H1 (cell line): ENCODE measurements at regions not wholly inside any gene's neighbourhood (a gene's known extent, or its start where the extent isn't known, plus 50 kb on each side); places are given as distances from the start of the nearest gene placed in this dataset.

Experiments
- CTCF ChIA-PET: fragments of 300-600 bp; sonication (Branson Sonifier 250); formaldehyde crosslinking; loops from one replicate; lab custom pipeline; 2021; ENCODE audit not compliant: partially characterized antibody; lab: Charles Lee
- POLR2A ChIA-PET: fragments of 300-600 bp; sonication (Branson Sonifier 250); formaldehyde crosslinking; loops from one replicate; lab custom pipeline; 2021; ENCODE audit warnings: inconsistent platforms; ENCODE audit not compliant: partially characterized antibody; lab: Charles Lee
- DNase-seq, 2 experiments: peaks; one replicate each; pipeline versions ENCODE4 v3.0.0 to v3.0.0-alpha.2; 2010 to 2022; ENCODE audit warnings: low spot score in 2 of 2, low read depth in 1 of 2, mixed read lengths in 1 of 2
- FAIRE-seq: peaks from 2 replicates; lab custom pipeline; 2011; peaks lifted over from hg19 to GRCh38; lab: Jason Lieb, UNC
- H2AFZ ChIP-seq: 2 replicates; pipeline ENCODE4 v1.8.1; 2012; ENCODE audit warnings: low read length, inconsistent platforms
- H2AK5ac ChIP-seq: 2 replicates; pipeline ENCODE4 v1.6.1; 2013; ENCODE audit warnings: low read depth, low read length
- H2BK120ac ChIP-seq: replicated peaks from 2 replicates; pipeline ENCODE3; 2013; ENCODE audit warnings: low read depth, low read length, inconsistent platforms
- H2BK12ac ChIP-seq: 2 replicates; pipeline ENCODE4 v1.6.1; 2013; ENCODE audit warnings: low read depth, low read length
- H2BK15ac ChIP-seq: 2 replicates; pipeline ENCODE4 v1.6.1; 2013; ENCODE audit warnings: low read length
- H2BK20ac ChIP-seq: 2 replicates; pipeline ENCODE4 v1.6.1; 2013; ENCODE audit warnings: low read length
- H2BK5ac ChIP-seq: 2 replicates; pipeline ENCODE4 v1.6.1; 2013; ENCODE audit warnings: low read depth, low read length
- H3K14ac ChIP-seq: 2 replicates; pipeline ENCODE4 v1.6.1; 2013; ENCODE audit warnings: inconsistent platforms; ENCODE audit not compliant: insufficient read length
- H3K18ac ChIP-seq: 2 replicates; pipeline ENCODE4 v1.6.1; 2013; ENCODE audit warnings: low read length; ENCODE audit errors: extremely low read depth
- H3K23ac ChIP-seq: 2 replicates; pipeline ENCODE4 v1.6.1; 2013; ENCODE audit warnings: inconsistent platforms; ENCODE audit not compliant: insufficient read length
- H3K23me2 ChIP-seq: 2 replicates; pipeline ENCODE4 v1.6.1; 2013; ENCODE audit warnings: low read depth, low read length
- H3K27ac ChIP-seq: 2 replicates; pipeline ENCODE4 v1.6.1; 2011; ENCODE audit warnings: low read depth, low read length, inconsistent platforms
- H3K27me3 ChIP-seq, 4 experiments: replicated peaks in 1 of 4; 1 replicate in 1 of 4; 2 replicates in 3 of 4; pipeline versions ENCODE4 v1.6.1 to v1.8.1; 2011 to 2013; ENCODE audit warnings: low read length in 3 of 4, mild to moderate bottlenecking in 3 of 4, inconsistent platforms in 2 of 4, mixed read lengths in 2 of 4, moderate library complexity in 1 of 4; ENCODE audit not compliant: control insufficient read depth in 3 of 4, insufficient read depth in 3 of 4; ENCODE audit errors: extremely low read depth in 1 of 4
- H3K36me3 ChIP-seq, 4 experiments: 2 replicates each; pipeline versions ENCODE4 v1.6.1 to v1.8.1; 2011 to 2013; ENCODE audit warnings: mild to moderate bottlenecking in 4 of 4, low read length in 3 of 4, moderate library complexity in 2 of 4, control low read depth in 1 of 4, inconsistent platforms in 1 of 4; ENCODE audit not compliant: insufficient read depth in 4 of 4, control insufficient read depth in 2 of 4
- H3K4ac ChIP-seq: replicated peaks from 2 replicates; pipeline ENCODE3; 2013; ENCODE audit warnings: low read length, low read depth, mixed read lengths, inconsistent platforms; ENCODE audit not compliant: insufficient read length
- H3K4me1 ChIP-seq, 4 experiments: replicated peaks in 1 of 4; 1 replicate in 1 of 4; 2 replicates in 3 of 4; pipeline versions ENCODE4 v1.6.1 to v1.8.1; 2011 to 2013; ENCODE audit warnings: low read length in 3 of 4, inconsistent platforms in 2 of 4, mixed read lengths in 1 of 4; ENCODE audit not compliant: insufficient read depth in 4 of 4, control insufficient read depth in 3 of 4
- H3K4me2 ChIP-seq, 2 experiments: 2 replicates each; pipeline versions ENCODE4 v1.6.1 to v1.8.1; 2011 to 2013; ENCODE audit warnings: low read depth in 2 of 2, low read length in 2 of 2, control low read depth in 1 of 2, inconsistent platforms in 1 of 2, mild to moderate bottlenecking in 1 of 2; ENCODE audit not compliant: insufficient read depth in 1 of 2
- H3K4me3 ChIP-seq, 4 experiments: fragments of 200-600, 300-600 bp in 1 of 4; sonication (generic), shearing (Covaris generic), sonication (Bioruptor Twin) in 1 of 4; 2 replicates each; pipeline versions ENCODE4 v1.5.1 to v1.8.1; 2011 to 2016; ENCODE audit warnings: low read length in 4 of 4, low read depth in 3 of 4, control low read depth in 2 of 4, inconsistent platforms in 2 of 4, mild to moderate bottlenecking in 2 of 4, mixed read lengths in 1 of 4, moderate library complexity in 1 of 4; ENCODE audit not compliant: insufficient read depth in 2 of 4; ENCODE audit errors: extremely low read depth in 1 of 4
- H3K56ac ChIP-seq: replicated peaks from 2 replicates; pipeline ENCODE3; 2013; ENCODE audit warnings: low read depth, mild to moderate bottlenecking, mixed read lengths, low read length, inconsistent platforms; ENCODE audit not compliant: insufficient read length
- H3K79me1 ChIP-seq: 2 replicates; pipeline ENCODE4 v1.6.1; 2013; ENCODE audit warnings: low read depth, low read length, control low read depth
- H3K79me2 ChIP-seq, 2 experiments: 2 replicates each; pipeline versions ENCODE4 v1.6.1 to v1.8.1; 2012 to 2013; ENCODE audit warnings: low read length in 2 of 2, mild to moderate bottlenecking in 2 of 2, inconsistent platforms in 1 of 2; ENCODE audit not compliant: insufficient read depth in 2 of 2, control insufficient read depth in 1 of 2
- H3K9ac ChIP-seq, 4 experiments: replicated peaks in 1 of 4; 1 replicate in 1 of 4; 2 replicates in 3 of 4; pipeline versions ENCODE4 v1.6.1 to v1.8.1; 2011 to 2013; ENCODE audit warnings: low read depth in 3 of 4, low read length in 3 of 4, control low read depth in 2 of 4, mild to moderate bottlenecking in 2 of 4, moderate library complexity in 2 of 4, inconsistent platforms in 1 of 4; ENCODE audit errors: extremely low read depth in 1 of 4
- H3K9me3 ChIP-seq, 2 experiments: 2 replicates each; pipeline versions ENCODE4 v1.6.1 to v1.8.1; 2012 to 2013; ENCODE audit warnings: mild to moderate bottlenecking in 2 of 2, moderate library complexity in 2 of 2, control low read depth in 1 of 2, inconsistent platforms in 1 of 2, low read depth in 1 of 2, low read length in 1 of 2, mixed read lengths in 1 of 2; ENCODE audit not compliant: insufficient read depth in 2 of 2
- H4K20me1 ChIP-seq, 2 experiments: replicated peaks in 1 of 2; 2 replicates each; pipeline versions ENCODE3 to v1.8.1; 2011 to 2013; ENCODE audit warnings: inconsistent platforms in 2 of 2, low read length in 2 of 2, mild to moderate bottlenecking in 1 of 2; ENCODE audit not compliant: insufficient read depth in 2 of 2, control insufficient read depth in 1 of 2
- H4K5ac ChIP-seq: 2 replicates; pipeline ENCODE4 v1.6.1; 2013; ENCODE audit warnings: low read length, low read depth, mixed read lengths, inconsistent platforms; ENCODE audit not compliant: insufficient read length
- H4K8ac ChIP-seq: 2 replicates; pipeline ENCODE4 v1.8.0; 2013; ENCODE audit warnings: mild to moderate bottlenecking, moderate library complexity, low read length, inconsistent platforms; ENCODE audit not compliant: insufficient read depth; ENCODE audit errors: extremely low read depth
- H4K91ac ChIP-seq: replicated peaks from 2 replicates; pipeline ENCODE3; 2013; ENCODE audit warnings: low read length, mixed read lengths, inconsistent platforms; ENCODE audit not compliant: insufficient read length
- RAD21 ChIP-seq, 2 experiments: IDR thresholded peaks in 1 of 2; conservative IDR thresholded peaks in 1 of 2; 2 replicates each; pipeline ENCODE4 v1.6.1; 2011; ENCODE audit warnings: low read depth in 2 of 2, low read length in 2 of 2, improper control_type of control experiment in 1 of 2, inconsistent platforms in 1 of 2, mild to moderate bottlenecking in 1 of 2, moderate library complexity in 1 of 2
- SP2 ChIP-seq: IDR thresholded peaks from 2 replicates; pipeline ENCODE4 v1.6.1; 2012; ENCODE audit warnings: mild to moderate bottlenecking, low read length, inconsistent platforms
- SP4 ChIP-seq: IDR thresholded peaks from 2 replicates; pipeline ENCODE4 v1.6.1; 2012; ENCODE audit warnings: low read length, inconsistent platforms
- WGBS, 2 experiments: shearing (Covaris generic) in 1 of 2; methylation state at CpG; one replicate each; pipeline versions ENCODE4 v1.1.6 to v1.1.7; 2013 to 2015; ENCODE audit warnings: low lambda C conversion rate in 2 of 2, mixed read lengths in 2 of 2, inconsistent platforms in 1 of 2, low coverage in 1 of 2, missing lambda C conversion rate in 1 of 2; ENCODE audit not compliant: insufficient replicate concordance in 2 of 2, insufficient coverage in 1 of 2, insufficient read length in 1 of 2; ENCODE audit errors: extremely low coverage in 1 of 2, missing lambda C conversion rate in 1 of 2; 5-methylcytosine and 5-hydroxymethylcytosine counted together

- Histone ChIP-seq H2AFZ (no peak overlapping the region), H3K56ac (no peak overlapping the region), H3K79me2 (no peaks in the 10 kb centered on the region), H3K14ac (no peak overlapping the region), H3K36me3 (no peaks in the 10 kb centered on the region), H2BK20ac (no peak overlapping the region), H3K27me3 (no peaks in the 10 kb centered on the region), H3K4me1 (no peaks in the 10 kb centered on the region), H4K91ac (no peak overlapping the region), H2BK12ac (no peak overlapping the region), H3K23ac (no peak overlapping the region), H3K9ac (no peak overlapping the region), H3K27ac (no peak overlapping the region), H4K20me1 (no peaks in the 10 kb centered on the region), H4K5ac (no peak overlapping the region), H2BK15ac (no peak overlapping the region), H2BK120ac (no peak overlapping the region), H2AK5ac (no peak overlapping the region), H3K18ac (no peak overlapping the region), H3K4ac (no peak overlapping the region), H3K4me3 (no peak overlapping the region), H4K8ac (no peak overlapping the region), H3K4me2 (no peak overlapping the region), H3K23me2 (no peaks in the 10 kb centered on the region), H3K79me1 (no peaks in the 10 kb centered on the region), H3K9me3 (no peaks in the 10 kb centered on the region), H2BK5ac (no peak overlapping the region)
- 92% methylated on average over 3 of the region's 3 CpGs; no CpG with 5 or more reads in 1 of the 2 experiments for WGBS, 2 experiments
- ChIA-PET CTCF (interaction anchor here (0.6 to 2.3 kb wide), 8 partner anchors 13 to 392 kb away, joined by 3 to 8 read pairs (median 4); no protein-coding TSS in a partner anchor), POLR2A (no interaction called here)
- FAIRE-seq (no peak), DNase-seq (no peak)
- TF ChIP-seq SP2 (no peak), SP4 (no peak), RAD21 (IDR thresholded peaks at IDR 0.05 in 1 of 2, conservative IDR thresholded peaks at IDR 0.05 in 1 of 2; ENCODE audit: low read depth in 2 of 2, low read length in 2 of 2) (peak; percentile 42 to 49; a peak in 3 of 4 replicates)
These were observed 598.6 kb upstream of the PCDH20 start for GRCh38 chr13:62014299-62014698.
